HG02623 (cell line): ENCODE measurements at regions not wholly inside any gene's neighbourhood (a gene's known extent, or its start where the extent isn't known, plus 50 kb on each side); places are given as distances from the start of the nearest gene placed in this dataset.
"Not testable (repeated sequence)": the region's sequence is repeated elsewhere in the genome, so short reads cannot be mapped to it uniquely, and the experiment has no call there.

Experiments
- ATAC-seq: cut with Tn5 transposase; IDR thresholded peaks from one replicate; pipeline ENCODE4 v1.9.1; 2021; ENCODE audit warnings: moderate library complexity; ENCODE audit not compliant: unreplicated experiment

GRCh38 chr5:34096033-34096432 lies 53.0 kb upstream of the C1QTNF3 start:
- not testable (repeated sequence) for ATAC-seq

GRCh38 chr5:34099891-34100290 lies 56.9 kb upstream of the C1QTNF3 start:
- ATAC-seq = not testable (repeated sequence)

GRCh38 chr5:34101567-34101966 lies 58.6 kb upstream of the C1QTNF3 start:
- ATAC-seq = not testable (repeated sequence)

GRCh38 chr5:34108897-34109296 lies 65.9 kb upstream of the C1QTNF3 start:
- ATAC-seq = not testable (repeated sequence)

GRCh38 chr5:34124280-34124679 lies 81.3 kb upstream of the C1QTNF3 start:
- not testable (repeated sequence) for ATAC-seq

- ATAC-seq = peak; percentile 96
Measured at GRCh38 chr5:34125354-34125753, 82.3 kb upstream of the C1QTNF3 start.

GRCh38 chr5:34126741-34127140 lies 83.7 kb upstream of the C1QTNF3 start:
- ATAC-seq = not testable (repeated sequence)

- not testable (repeated sequence) for ATAC-seq
Measured at GRCh38 chr5:34127818-34128217, 84.8 kb upstream of the C1QTNF3 start.

- ATAC-seq = not testable (repeated sequence)
Measured at GRCh38 chr5:34128890-34129289, 85.9 kb upstream of the C1QTNF3 start.

GRCh38 chr5:34154988-34155387 lies 112.0 kb upstream of the C1QTNF3 start:
- not testable (repeated sequence) for ATAC-seq

- ATAC-seq = not testable (repeated sequence)
Measured at GRCh38 chr5:34156703-34157414, 113.8 kb upstream of the C1QTNF3 start.

GRCh38 chr5:34160904-34161303 lies 117.9 kb upstream of the C1QTNF3 start:
- not testable (repeated sequence) for ATAC-seq

GRCh38 chr5:34171398-34171797 lies 128.4 kb upstream of the C1QTNF3 start:
- ATAC-seq = not testable (repeated sequence)

- not testable (repeated sequence) for ATAC-seq
Measured at GRCh38 chr5:34179453-34180190, 136.6 kb upstream of the C1QTNF3 start.

- ATAC-seq = not testable (repeated sequence)
Measured at GRCh38 chr5:34180225-34180624, 137.2 kb upstream of the C1QTNF3 start.

GRCh38 chr5:34180940-34181614 lies 138.1 kb upstream of the C1QTNF3 start:
- ATAC-seq = not testable (repeated sequence)

- not testable (repeated sequence) for ATAC-seq
Measured at GRCh38 chr5:34185005-34185404, 142.0 kb upstream of the C1QTNF3 start.

- not testable (repeated sequence) for ATAC-seq
Measured at GRCh38 chr5:34185572-34185971, 142.6 kb upstream of the C1QTNF3 start.

- ATAC-seq = not testable (repeated sequence)
Measured at GRCh38 chr5:34186108-34186507, 143.1 kb upstream of the C1QTNF3 start.

GRCh38 chr5:34186865-34187264 lies 143.9 kb upstream of the C1QTNF3 start:
- not testable (repeated sequence) for ATAC-seq

- not testable (repeated sequence) for ATAC-seq
Measured at GRCh38 chr5:34187441-34187840, 144.4 kb upstream of the C1QTNF3 start.
